ENCODE measurements at regions not wholly inside any gene's neighbourhood (a gene's known extent, or its start where the extent isn't known, plus 50 kb on each side); places are given as distances from the start of the nearest gene placed in this dataset.

GRCh38 chr6:77017537-77017936, 445.8 kb downstream of the HTR1B start:
- ChIA-PET POLR2A (no interaction called here), CTCF (no interaction called here)
- no peaks in the 10 kb centered on the region; the same call in 1 of the 2 replicates for H3K4me1 ChIP-seq (ENCODE audit: control insufficient read depth, insufficient read depth, low read length)
- no peak for TF ChIP-seq SIN3A (IDR thresholded peaks at IDR 0.05; ENCODE audit: borderline replicate concordance, insufficient read depth, low read depth, low read length)
- no peak for TF ChIP-seq CTCF (IDR thresholded peaks at IDR 0.05)
- no peak for TF ChIP-seq TCF7L2 (IDR thresholded peaks at IDR 0.05; ENCODE audit: low read depth, low read length)
- no peak overlapping the region for H3K27ac ChIP-seq (ENCODE audit: low read length)
- DNase-seq (ENCODE audit: low read depth, low spot score) (no peak), ATAC-seq (no peak)
- BruUV-seq (replicated peaks): no TSS peak
- H3K36me3 ChIP-seq (ENCODE audit: control insufficient read depth, insufficient read depth, low read length): no peaks in the 10 kb centered on the region
- H3K4me3 ChIP-seq (ENCODE audit: low read depth in 2 of 2, low read length in 2 of 2): no peak overlapping the region
- intact Hi-C loops (cut with micrococcal nuclease; ENCODE audit: unreplicated experiment) (no loop called here), in situ Hi-C loops (cut with HindIII; ENCODE audit: low pct_unique_long_range_greater_than_20kb, low sequenced_read_pairs) (no loop called here)
- H3K9me3 ChIP-seq (ENCODE audit: control insufficient read depth, insufficient read depth, low read depth, low read length): no peaks in the 10 kb centered on the region
- no peaks in the 10 kb centered on the region for H3K27me3 ChIP-seq (ENCODE audit: control insufficient read depth, insufficient read depth, low read length)

DNA sequence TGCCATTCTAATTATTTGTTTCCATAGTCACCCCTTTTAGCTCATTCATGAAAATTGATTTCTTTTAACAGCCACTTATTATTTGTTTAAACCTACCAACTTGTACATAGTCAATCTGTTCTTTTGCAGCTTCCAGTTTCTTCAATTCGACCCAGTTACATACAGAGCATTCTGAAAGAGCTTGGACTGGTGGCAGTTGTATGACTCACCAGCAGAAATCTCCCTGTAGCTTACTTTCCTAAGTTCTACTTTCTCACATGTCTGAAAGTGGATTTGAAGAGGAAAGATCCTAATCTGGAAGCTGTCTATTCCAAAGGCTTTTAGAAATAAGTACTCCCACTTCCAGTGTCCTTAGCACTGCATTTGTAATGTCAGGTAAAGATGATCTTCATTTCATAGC, 447.9 kb downstream of the HTR1B start:
- H3K27ac ChIP-seq (ENCODE audit: low read length): no peak overlapping the region
- no peak for ATAC-seq
- H3K27me3 ChIP-seq (ENCODE audit: control insufficient read depth, insufficient read depth, low read length): no peaks in the 10 kb centered on the region
- H3K4me3 ChIP-seq (ENCODE audit: low read depth in 2 of 2, low read length in 2 of 2): no peak overlapping the region
- POLR2A ChIA-PET: no interaction called here
- H3K9me3 ChIP-seq (ENCODE audit: control insufficient read depth, insufficient read depth, low read depth, low read length): no peaks in the 10 kb centered on the region
- no peaks in the 10 kb centered on the region; the same call in 1 of the 2 replicates for H3K4me1 ChIP-seq (ENCODE audit: control insufficient read depth, insufficient read depth, low read length)
- intact Hi-C loops (cut with micrococcal nuclease; ENCODE audit: unreplicated experiment): no loop called here
- TF ChIP-seq TCF7L2 (IDR thresholded peaks at IDR 0.05; ENCODE audit: low read depth, low read length) (no peak), POLR2AphosphoS5 (IDR thresholded peaks at IDR 0.05; ENCODE audit: low read depth, low read length) (no peak), SIN3A (IDR thresholded peaks at IDR 0.05; ENCODE audit: borderline replicate concordance, insufficient read depth, low read depth, low read length) (no peak), CTCF (IDR thresholded peaks at IDR 0.05) (no peak)
- TF ChIP-seq, protein P1, sequence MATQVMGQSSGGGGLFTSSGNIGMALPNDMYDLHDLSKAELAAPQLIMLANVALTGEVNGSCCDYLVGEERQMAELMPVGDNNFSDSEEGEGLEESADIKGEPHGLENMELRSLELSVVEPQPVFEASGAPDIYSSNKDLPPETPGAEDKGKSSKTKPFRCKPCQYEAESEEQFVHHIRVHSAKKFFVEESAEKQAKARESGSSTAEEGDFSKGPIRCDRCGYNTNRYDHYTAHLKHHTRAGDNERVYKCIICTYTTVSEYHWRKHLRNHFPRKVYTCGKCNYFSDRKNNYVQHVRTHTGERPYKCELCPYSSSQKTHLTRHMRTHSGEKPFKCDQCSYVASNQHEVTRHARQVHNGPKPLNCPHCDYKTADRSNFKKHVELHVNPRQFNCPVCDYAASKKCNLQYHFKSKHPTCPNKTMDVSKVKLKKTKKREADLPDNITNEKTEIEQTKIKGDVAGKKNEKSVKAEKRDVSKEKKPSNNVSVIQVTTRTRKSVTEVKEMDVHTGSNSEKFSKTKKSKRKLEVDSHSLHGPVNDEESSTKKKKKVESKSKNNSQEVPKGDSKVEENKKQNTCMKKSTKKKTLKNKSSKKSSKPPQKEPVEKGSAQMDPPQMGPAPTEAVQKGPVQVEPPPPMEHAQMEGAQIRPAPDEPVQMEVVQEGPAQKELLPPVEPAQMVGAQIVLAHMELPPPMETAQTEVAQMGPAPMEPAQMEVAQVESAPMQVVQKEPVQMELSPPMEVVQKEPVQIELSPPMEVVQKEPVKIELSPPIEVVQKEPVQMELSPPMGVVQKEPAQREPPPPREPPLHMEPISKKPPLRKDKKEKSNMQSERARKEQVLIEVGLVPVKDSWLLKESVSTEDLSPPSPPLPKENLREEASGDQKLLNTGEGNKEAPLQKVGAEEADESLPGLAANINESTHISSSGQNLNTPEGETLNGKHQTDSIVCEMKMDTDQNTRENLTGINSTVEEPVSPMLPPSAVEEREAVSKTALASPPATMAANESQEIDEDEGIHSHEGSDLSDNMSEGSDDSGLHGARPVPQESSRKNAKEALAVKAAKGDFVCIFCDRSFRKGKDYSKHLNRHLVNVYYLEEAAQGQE (IDR thresholded peaks at IDR 0.05; ENCODE audit: insufficient read depth in 1 of 2, low read depth in 2 of 2, low read length in 1 of 2): no peak
- no TSS peak for BruUV-seq (replicated peaks)
- H3K36me3 ChIP-seq (ENCODE audit: control insufficient read depth, insufficient read depth, low read length): no peaks in the 10 kb centered on the region
- CTCF ChIA-PET: no interaction called here
- in situ Hi-C loops (cut with HindIII; ENCODE audit: low pct_unique_long_range_greater_than_20kb, low sequenced_read_pairs): no loop called here
- no peak for DNase-seq (ENCODE audit: low read depth, low spot score)

Measured in Panc1 (cell line).